H1 (cell line): ENCODE measurements at regions not wholly inside any gene's neighbourhood (a gene's known extent, or its start where the extent isn't known, plus 50 kb on each side); places are given as distances from the start of the nearest gene placed in this dataset.

Experiments
- CTCF ChIA-PET: fragments of 300-600 bp; sonication (Branson Sonifier 250); formaldehyde crosslinking; loops from one replicate; lab custom pipeline; 2021; ENCODE audit not compliant: partially characterized antibody; lab: Charles Lee
- POLR2A ChIA-PET: fragments of 300-600 bp; sonication (Branson Sonifier 250); formaldehyde crosslinking; loops from one replicate; lab custom pipeline; 2021; ENCODE audit warnings: inconsistent platforms; ENCODE audit not compliant: partially characterized antibody; lab: Charles Lee
- DNase-seq, 2 experiments: peaks; one replicate each; pipeline versions ENCODE4 v3.0.0 to v3.0.0-alpha.2; 2010 to 2022; ENCODE audit warnings: low spot score in 2 of 2, low read depth in 1 of 2, mixed read lengths in 1 of 2
- FAIRE-seq: peaks from 2 replicates; lab custom pipeline; 2011; peaks lifted over from hg19 to GRCh38; lab: Jason Lieb, UNC
- H2AFZ ChIP-seq: 2 replicates; pipeline ENCODE4 v1.8.1; 2012; ENCODE audit warnings: low read length, inconsistent platforms
- H2AK5ac ChIP-seq: 2 replicates; pipeline ENCODE4 v1.6.1; 2013; ENCODE audit warnings: low read depth, low read length
- H2BK120ac ChIP-seq: replicated peaks from 2 replicates; pipeline ENCODE3; 2013; ENCODE audit warnings: low read depth, low read length, inconsistent platforms
- H2BK12ac ChIP-seq: 2 replicates; pipeline ENCODE4 v1.6.1; 2013; ENCODE audit warnings: low read depth, low read length
- H2BK15ac ChIP-seq: 2 replicates; pipeline ENCODE4 v1.6.1; 2013; ENCODE audit warnings: low read length
- H2BK20ac ChIP-seq: 2 replicates; pipeline ENCODE4 v1.6.1; 2013; ENCODE audit warnings: low read length
- H2BK5ac ChIP-seq: 2 replicates; pipeline ENCODE4 v1.6.1; 2013; ENCODE audit warnings: low read depth, low read length
- H3K14ac ChIP-seq: 2 replicates; pipeline ENCODE4 v1.6.1; 2013; ENCODE audit warnings: inconsistent platforms; ENCODE audit not compliant: insufficient read length
- H3K18ac ChIP-seq: 2 replicates; pipeline ENCODE4 v1.6.1; 2013; ENCODE audit warnings: low read length; ENCODE audit errors: extremely low read depth
- H3K23ac ChIP-seq: 2 replicates; pipeline ENCODE4 v1.6.1; 2013; ENCODE audit warnings: inconsistent platforms; ENCODE audit not compliant: insufficient read length
- H3K23me2 ChIP-seq: 2 replicates; pipeline ENCODE4 v1.6.1; 2013; ENCODE audit warnings: low read depth, low read length
- H3K27ac ChIP-seq: 2 replicates; pipeline ENCODE4 v1.6.1; 2011; ENCODE audit warnings: low read depth, low read length, inconsistent platforms
- H3K27me3 ChIP-seq, 4 experiments: replicated peaks in 1 of 4; 1 replicate in 1 of 4; 2 replicates in 3 of 4; pipeline versions ENCODE4 v1.6.1 to v1.8.1; 2011 to 2013; ENCODE audit warnings: low read length in 3 of 4, mild to moderate bottlenecking in 3 of 4, inconsistent platforms in 2 of 4, mixed read lengths in 2 of 4, moderate library complexity in 1 of 4; ENCODE audit not compliant: control insufficient read depth in 3 of 4, insufficient read depth in 3 of 4; ENCODE audit errors: extremely low read depth in 1 of 4
- H3K36me3 ChIP-seq, 4 experiments: 2 replicates each; pipeline versions ENCODE4 v1.6.1 to v1.8.1; 2011 to 2013; ENCODE audit warnings: mild to moderate bottlenecking in 4 of 4, low read length in 3 of 4, moderate library complexity in 2 of 4, control low read depth in 1 of 4, inconsistent platforms in 1 of 4; ENCODE audit not compliant: insufficient read depth in 4 of 4, control insufficient read depth in 2 of 4
- H3K4ac ChIP-seq: replicated peaks from 2 replicates; pipeline ENCODE3; 2013; ENCODE audit warnings: low read length, low read depth, mixed read lengths, inconsistent platforms; ENCODE audit not compliant: insufficient read length
- H3K4me1 ChIP-seq, 4 experiments: replicated peaks in 1 of 4; 1 replicate in 1 of 4; 2 replicates in 3 of 4; pipeline versions ENCODE4 v1.6.1 to v1.8.1; 2011 to 2013; ENCODE audit warnings: low read length in 3 of 4, inconsistent platforms in 2 of 4, mixed read lengths in 1 of 4; ENCODE audit not compliant: insufficient read depth in 4 of 4, control insufficient read depth in 3 of 4
- H3K4me2 ChIP-seq, 2 experiments: 2 replicates each; pipeline versions ENCODE4 v1.6.1 to v1.8.1; 2011 to 2013; ENCODE audit warnings: low read depth in 2 of 2, low read length in 2 of 2, control low read depth in 1 of 2, inconsistent platforms in 1 of 2, mild to moderate bottlenecking in 1 of 2; ENCODE audit not compliant: insufficient read depth in 1 of 2
- H3K4me3 ChIP-seq, 4 experiments: fragments of 200-600, 300-600 bp in 1 of 4; sonication (generic), shearing (Covaris generic), sonication (Bioruptor Twin) in 1 of 4; 2 replicates each; pipeline versions ENCODE4 v1.5.1 to v1.8.1; 2011 to 2016; ENCODE audit warnings: low read length in 4 of 4, low read depth in 3 of 4, control low read depth in 2 of 4, inconsistent platforms in 2 of 4, mild to moderate bottlenecking in 2 of 4, mixed read lengths in 1 of 4, moderate library complexity in 1 of 4; ENCODE audit not compliant: insufficient read depth in 2 of 4; ENCODE audit errors: extremely low read depth in 1 of 4
- H3K56ac ChIP-seq: replicated peaks from 2 replicates; pipeline ENCODE3; 2013; ENCODE audit warnings: low read depth, mild to moderate bottlenecking, mixed read lengths, low read length, inconsistent platforms; ENCODE audit not compliant: insufficient read length
- H3K79me1 ChIP-seq: 2 replicates; pipeline ENCODE4 v1.6.1; 2013; ENCODE audit warnings: low read depth, low read length, control low read depth
- H3K79me2 ChIP-seq, 2 experiments: 2 replicates each; pipeline versions ENCODE4 v1.6.1 to v1.8.1; 2012 to 2013; ENCODE audit warnings: low read length in 2 of 2, mild to moderate bottlenecking in 2 of 2, inconsistent platforms in 1 of 2; ENCODE audit not compliant: insufficient read depth in 2 of 2, control insufficient read depth in 1 of 2
- H3K9ac ChIP-seq, 4 experiments: replicated peaks in 1 of 4; 1 replicate in 1 of 4; 2 replicates in 3 of 4; pipeline versions ENCODE4 v1.6.1 to v1.8.1; 2011 to 2013; ENCODE audit warnings: low read depth in 3 of 4, low read length in 3 of 4, control low read depth in 2 of 4, mild to moderate bottlenecking in 2 of 4, moderate library complexity in 2 of 4, inconsistent platforms in 1 of 4; ENCODE audit errors: extremely low read depth in 1 of 4
- H3K9me3 ChIP-seq, 2 experiments: 2 replicates each; pipeline versions ENCODE4 v1.6.1 to v1.8.1; 2012 to 2013; ENCODE audit warnings: mild to moderate bottlenecking in 2 of 2, moderate library complexity in 2 of 2, control low read depth in 1 of 2, inconsistent platforms in 1 of 2, low read depth in 1 of 2, low read length in 1 of 2, mixed read lengths in 1 of 2; ENCODE audit not compliant: insufficient read depth in 2 of 2
- H4K20me1 ChIP-seq, 2 experiments: replicated peaks in 1 of 2; 2 replicates each; pipeline versions ENCODE3 to v1.8.1; 2011 to 2013; ENCODE audit warnings: inconsistent platforms in 2 of 2, low read length in 2 of 2, mild to moderate bottlenecking in 1 of 2; ENCODE audit not compliant: insufficient read depth in 2 of 2, control insufficient read depth in 1 of 2
- H4K5ac ChIP-seq: 2 replicates; pipeline ENCODE4 v1.6.1; 2013; ENCODE audit warnings: low read length, low read depth, mixed read lengths, inconsistent platforms; ENCODE audit not compliant: insufficient read length
- H4K8ac ChIP-seq: 2 replicates; pipeline ENCODE4 v1.8.0; 2013; ENCODE audit warnings: mild to moderate bottlenecking, moderate library complexity, low read length, inconsistent platforms; ENCODE audit not compliant: insufficient read depth; ENCODE audit errors: extremely low read depth
- H4K91ac ChIP-seq: replicated peaks from 2 replicates; pipeline ENCODE3; 2013; ENCODE audit warnings: low read length, mixed read lengths, inconsistent platforms; ENCODE audit not compliant: insufficient read length
- ASH2L ChIP-seq: fragments of 200-600, 300-600 bp; sonication (generic); IDR thresholded peaks from one replicate; pipeline ENCODE4 v1.7.1; 2017; ENCODE audit warnings: low read length
- ATF2 ChIP-seq: IDR thresholded peaks from 2 replicates; pipeline ENCODE4 v1.6.1; 2012; ENCODE audit warnings: low read length, inconsistent platforms
- BRCA1 ChIP-seq: IDR thresholded peaks from 2 replicates; pipeline ENCODE4 v1.6.1; 2012; ENCODE audit warnings: low read depth, low read length, improper control_type of control experiment
- CEBPB ChIP-seq: IDR thresholded peaks from 2 replicates; pipeline ENCODE4 v1.6.1; 2012; ENCODE audit warnings: low read depth, low read length
- CREB1 ChIP-seq: IDR thresholded peaks from 2 replicates; pipeline ENCODE4 v1.6.1; 2012; ENCODE audit warnings: inconsistent platforms
- CTBP2 ChIP-seq: IDR thresholded peaks from 2 replicates; pipeline ENCODE4 v1.7.0; 2011; ENCODE audit warnings: borderline replicate concordance, mild to moderate bottlenecking, moderate library complexity, mixed read lengths, low read length; ENCODE audit not compliant: insufficient read depth, insufficient read length
- EZH2 ChIP-seq: fragments of 200-600 bp; sonication (generic); IDR thresholded peaks from 2 replicates; pipeline ENCODE4 v1.7.1; 2012; ENCODE audit warnings: low read depth, mild to moderate bottlenecking, moderate library complexity, low read length, inconsistent platforms; ENCODE audit not compliant: severe bottlenecking
- GTF2F1 ChIP-seq: IDR thresholded peaks from 2 replicates; pipeline ENCODE4 v1.6.1; 2012; ENCODE audit warnings: low read depth, low read length, improper control_type of control experiment, borderline replicate concordance
- HDAC6 ChIP-seq: IDR thresholded peaks from one replicate; pipeline ENCODE4 v1.7.1; 2012; ENCODE audit warnings: low read depth, mild to moderate bottlenecking, inconsistent platforms, low read length, moderate library complexity
- JUND ChIP-seq: IDR thresholded peaks from 2 replicates; pipeline ENCODE4 v1.6.1; 2011; ENCODE audit warnings: mild to moderate bottlenecking, improper control_type of control experiment, low read length
- RBBP5 ChIP-seq: IDR thresholded peaks from 2 replicates; pipeline ENCODE4 v1.7.1; 2012; ENCODE audit warnings: low read depth, mild to moderate bottlenecking, inconsistent platforms, low read length, moderate library complexity, borderline replicate concordance
- RXRA ChIP-seq: IDR thresholded peaks from 2 replicates; pipeline ENCODE4 v1.6.1; 2011; ENCODE audit warnings: low read depth, mild to moderate bottlenecking, low read length, moderate library complexity; ENCODE audit not compliant: insufficient read depth
- SAP30 ChIP-seq: fragments of 300-600 bp; sonication (generic); IDR thresholded peaks from 2 replicates; pipeline ENCODE4 v1.7.1; 2012; ENCODE audit warnings: low read length, moderate library complexity, mild to moderate bottlenecking, inconsistent platforms; ENCODE audit not compliant: insufficient read depth, insufficient replicate concordance
- SP4 ChIP-seq: IDR thresholded peaks from 2 replicates; pipeline ENCODE4 v1.6.1; 2012; ENCODE audit warnings: low read length, inconsistent platforms
- SRF ChIP-seq: IDR thresholded peaks from 2 replicates; pipeline ENCODE4 v1.6.1; 2011; ENCODE audit warnings: mild to moderate bottlenecking, low read depth, low read length, moderate library complexity

- no peak overlapping the region for H2BK20ac ChIP-seq
- H3K27me3 ChIP-seq: no peaks in the 10 kb centered on the region
- H2BK5ac ChIP-seq: no peak overlapping the region
- CTCF ChIA-PET: no interaction called here
- H3K56ac ChIP-seq: no peak overlapping the region
- FAIRE-seq (no peak), DNase-seq (no peak)
- POLR2A ChIA-PET: interaction anchor here (0.6 kb wide), 1 partner anchor 183 kb away, joined by 3 read pairs; the partner anchor contains the start of gene MAGI2
- H4K8ac ChIP-seq: no peak overlapping the region
- no peak overlapping the region for H4K5ac ChIP-seq
- H3K79me1 ChIP-seq: no peaks in the 10 kb centered on the region
- no peak overlapping the region for H3K18ac ChIP-seq
- H2BK12ac ChIP-seq: no peak overlapping the region
- H4K91ac ChIP-seq: no peak overlapping the region
- no peaks in the 10 kb centered on the region for H3K9me3 ChIP-seq
- no peaks in the 10 kb centered on the region for H3K79me2 ChIP-seq
- no peak overlapping the region for H2AK5ac ChIP-seq
- no peaks in the 10 kb centered on the region for H3K4me1 ChIP-seq
- H3K14ac ChIP-seq: no peak overlapping the region
- H4K20me1 ChIP-seq: no peaks in the 10 kb centered on the region
- no peak overlapping the region for H3K4me2 ChIP-seq
- H3K9ac ChIP-seq: no peak overlapping the region
- no peak overlapping the region for H3K23ac ChIP-seq
- no peak overlapping the region for H2BK120ac ChIP-seq
- no peak overlapping the region for H2AFZ ChIP-seq
- H2BK15ac ChIP-seq: no peak overlapping the region
- no peak overlapping the region for H3K4ac ChIP-seq
- no peak overlapping the region for H3K27ac ChIP-seq
- H3K23me2 ChIP-seq: no peaks in the 10 kb centered on the region
- H3K36me3 ChIP-seq: no peaks in the 10 kb centered on the region
- no peak overlapping the region for H3K4me3 ChIP-seq
- TF ChIP-seq GTF2F1: no peak
- TF ChIP-seq ASH2L: no peak
- TF ChIP-seq SRF: no peak
- no peak for TF ChIP-seq SP4
- no peak for TF ChIP-seq SAP30
- no peak for TF ChIP-seq CEBPB
- TF ChIP-seq BRCA1: no peak
- no peak for TF ChIP-seq ATF2
- no peak for TF ChIP-seq CTBP2
- TF ChIP-seq HDAC6: no peak
- TF ChIP-seq JUND: no peak
- TF ChIP-seq RBBP5: no peak
- TF ChIP-seq EZH2: no peak
- TF ChIP-seq CREB1: no peak
- no peak for TF ChIP-seq RXRA
Observed at GRCh38 chr7:79636849-79637248, 183.4 kb upstream of the MAGI2 start.
